ENCODE measurements at regions not wholly inside any gene's neighbourhood (a gene's known extent, or its start where the extent isn't known, plus 50 kb on each side); places are given as distances from the start of the nearest gene placed in this dataset.

DNA sequence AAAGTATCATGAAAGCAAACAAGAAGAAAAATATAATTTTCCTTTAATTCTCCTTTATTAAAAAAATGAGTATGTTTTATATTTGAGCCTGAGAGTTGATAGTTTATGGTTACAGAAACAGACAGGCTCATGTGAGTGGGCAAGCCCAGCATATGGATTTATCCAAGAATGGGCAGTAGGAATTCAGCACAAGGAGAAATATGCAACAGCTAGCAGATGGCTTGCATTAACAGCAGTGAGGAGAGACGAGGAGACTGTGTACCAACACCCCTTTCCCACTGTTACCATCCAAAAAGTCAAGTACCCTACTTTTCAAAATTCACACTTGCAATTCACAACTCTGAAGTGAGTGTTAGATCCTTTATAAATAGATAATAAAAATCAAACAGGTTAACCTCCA lies 1760.2 kb upstream of the TENM3 start:
- H3K4me3 ChIP-seq = no peak overlapping the region
- no peak for ATAC-seq
- H3K9me3 ChIP-seq = no peaks in the 10 kb centered on the region
- intact Hi-C loops (cut with DNase I; ENCODE audit: low total_unique reads) (no loop called here), in situ Hi-C loops (cut with MboI; ENCODE audit: low sequenced_read_pairs in 4 of 4) (no loop called here)
- DNase-seq = no peak
- no peaks in the 10 kb centered on the region for H3K4me1 ChIP-seq
- no peaks in the 10 kb centered on the region for H3K36me3 ChIP-seq
- TF ChIP-seq CTCF (IDR thresholded peaks at IDR 0.05 in 4 of 5, conservative IDR thresholded peaks at IDR 0.05 in 1 of 5) (no peak), POLR2A (IDR thresholded peaks at IDR 0.05) (no peak)
- no peak overlapping the region for H3K27ac ChIP-seq
- H3K27me3 ChIP-seq = no peaks in the 10 kb centered on the region

GRCh38 chr4:180485407-180485806 lies 1757.8 kb upstream of the TENM3 start:
- TF ChIP-seq POLR2A (IDR thresholded peaks at IDR 0.05) (no peak), CTCF (IDR thresholded peaks at IDR 0.05 in 4 of 5, conservative IDR thresholded peaks at IDR 0.05 in 1 of 5) (no peak)
- in situ Hi-C loops (cut with MboI; ENCODE audit: low sequenced_read_pairs in 4 of 4) = no loop called here
- intact Hi-C loops (cut with DNase I; ENCODE audit: low total_unique reads) = no loop called here
- no peaks in the 10 kb centered on the region for H3K4me1 ChIP-seq
- H3K36me3 ChIP-seq = no peaks in the 10 kb centered on the region
- ATAC-seq (no peak), DNase-seq (no peak)
- no peaks in the 10 kb centered on the region for H3K9me3 ChIP-seq
- no peak overlapping the region for H3K27ac ChIP-seq
- no peaks in the 10 kb centered on the region for H3K27me3 ChIP-seq
- H3K4me3 ChIP-seq = no peak overlapping the region

- no peak for DNase-seq
- intact Hi-C loops (cut with DNase I; ENCODE audit: low total_unique reads) = no loop called here
- Histone ChIP-seq H3K27me3 (no peaks in the 10 kb centered on the region), H3K9me3 (no peaks in the 10 kb centered on the region), H3K36me3 (no peaks in the 10 kb centered on the region), H3K4me3 (no peak overlapping the region), H3K4me1 (no peaks in the 10 kb centered on the region), H3K27ac (no peak overlapping the region)
- no peak for TF ChIP-seq POLR2A (IDR thresholded peaks at IDR 0.05)
- TF ChIP-seq CTCF (IDR thresholded peaks at IDR 0.05 in 4 of 5, conservative IDR thresholded peaks at IDR 0.05 in 1 of 5) = no peak
- in situ Hi-C loops (cut with MboI; ENCODE audit: low sequenced_read_pairs in 4 of 4) = no loop called here
- no peak for ATAC-seq
Observed at GRCh38 chr4:180486342-180486741, 1756.9 kb upstream of the TENM3 start.

DNA sequence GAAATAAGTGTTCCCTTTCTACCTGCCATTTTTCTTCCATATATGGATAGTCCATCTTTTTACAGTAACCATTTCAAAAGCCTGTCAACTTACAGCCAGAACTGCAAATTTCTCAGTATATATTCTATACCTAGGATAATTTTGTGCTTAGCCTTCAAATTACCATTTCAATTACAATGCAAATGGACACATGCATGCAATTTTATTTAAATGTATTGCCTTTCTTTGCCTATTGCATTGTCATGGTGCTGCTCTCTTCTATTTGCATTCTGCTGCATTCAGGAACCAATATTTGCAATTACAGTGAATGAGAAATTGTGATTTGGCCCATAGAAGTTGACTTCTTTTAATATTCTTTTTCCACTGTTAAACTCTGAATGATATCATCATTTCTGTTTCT lies 1753.4 kb upstream of the TENM3 start:
- no peak for ATAC-seq
- Histone ChIP-seq H3K27ac (no peak overlapping the region), H3K9me3 (no peaks in the 10 kb centered on the region), H3K4me3 (no peak overlapping the region), H3K36me3 (no peaks in the 10 kb centered on the region), H3K27me3 (no peaks in the 10 kb centered on the region), H3K4me1 (no peaks in the 10 kb centered on the region)
- TF ChIP-seq POLR2A (IDR thresholded peaks at IDR 0.05) (no peak), CTCF (IDR thresholded peaks at IDR 0.05 in 4 of 5, conservative IDR thresholded peaks at IDR 0.05 in 1 of 5) (no peak)
- intact Hi-C loops (cut with DNase I; ENCODE audit: low total_unique reads) (no loop called here), in situ Hi-C loops (cut with MboI; ENCODE audit: low sequenced_read_pairs in 4 of 4) (no loop called here)
- DNase-seq = no peak

- intact Hi-C loops (cut with DNase I; ENCODE audit: low total_unique reads) (no loop called here), in situ Hi-C loops (cut with MboI; ENCODE audit: low sequenced_read_pairs in 4 of 4) (no loop called here)
- TF ChIP-seq POLR2A (IDR thresholded peaks at IDR 0.05) (no peak), CTCF (IDR thresholded peaks at IDR 0.05 in 4 of 5, conservative IDR thresholded peaks at IDR 0.05 in 1 of 5) (no peak)
- H3K36me3 ChIP-seq = no peaks in the 10 kb centered on the region
- H3K4me1 ChIP-seq = no peaks in the 10 kb centered on the region
- no peaks in the 10 kb centered on the region for H3K9me3 ChIP-seq
- ATAC-seq = no peak
- H3K27me3 ChIP-seq = no peaks in the 10 kb centered on the region
- H3K4me3 ChIP-seq = no peak overlapping the region
- H3K27ac ChIP-seq = no peak overlapping the region
- DNase-seq = no peak
Observed at GRCh38 chr4:180491210-180491609, 1752.0 kb upstream of the TENM3 start.

Measured in gastrocnemius medialis (tissue), 4 donors.